ENCODE measurements at regions not wholly inside any gene's neighbourhood (a gene's known extent, or its start where the extent isn't known, plus 50 kb on each side); places are given as distances from the start of the nearest gene placed in this dataset.

GRCh38 chr3:117798687-117799386 is 1089.3 kb downstream of the TUSC7 start:
- TF ChIP-seq POLR2AphosphoS5 (IDR thresholded peaks at IDR 0.05) (no peak), CTCF (IDR thresholded peaks at IDR 0.05) (no peak), POLR2A (IDR thresholded peaks at IDR 0.05) (no peak), EP300 (IDR thresholded peaks at IDR 0.05; ENCODE audit: low read depth) (no peak)
- in situ Hi-C loops (cut with MboI; ENCODE audit: low pct_ligation_motif_present in 1 of 4, low pct_unique_long_range_greater_than_20kb in 1 of 4, low sequenced_read_pairs in 3 of 4) (no loop called here), intact Hi-C loops (cut with DNase I; ENCODE audit: low total_unique reads) (no loop called here)
- WGBS, 2 donors (ENCODE audit: low coverage in 1 of 2): 86% methylated on average over 3 to 6 of the region's 6 CpGs
- Histone ChIP-seq H3K27ac (no peak overlapping the region), H3K9me3 (no peaks in the 10 kb centered on the region), H3K4me1 (no peaks in the 10 kb centered on the region), H3K36me3 (no peaks in the 10 kb centered on the region), H3K4me3 (no peak overlapping the region), H3K27me3 (no peaks in the 10 kb centered on the region)
- no peak for DNase-seq

GRCh38 chr3:117799387-117799735 is 1089.8 kb downstream of the TUSC7 start:
- intact Hi-C loops (cut with DNase I; ENCODE audit: low total_unique reads) (no loop called here), in situ Hi-C loops (cut with MboI; ENCODE audit: low pct_ligation_motif_present in 1 of 4, low pct_unique_long_range_greater_than_20kb in 1 of 4, low sequenced_read_pairs in 3 of 4) (no loop called here)
- Histone ChIP-seq H3K9me3 (no peaks in the 10 kb centered on the region), H3K4me1 (no peaks in the 10 kb centered on the region), H3K36me3 (no peaks in the 10 kb centered on the region), H3K27ac (no peak overlapping the region), H3K27me3 (no peaks in the 10 kb centered on the region), H3K4me3 (no peak overlapping the region)
- 67% methylated on average over 2 of the region's 2 CpGs; no CpG with 5 or more reads in 1 of the 2 donors for WGBS, 2 donors (ENCODE audit: low coverage in 1 of 2)
- TF ChIP-seq CTCF (IDR thresholded peaks at IDR 0.05) (no peak), POLR2AphosphoS5 (IDR thresholded peaks at IDR 0.05) (no peak), POLR2A (IDR thresholded peaks at IDR 0.05) (no peak), EP300 (IDR thresholded peaks at IDR 0.05; ENCODE audit: low read depth) (no peak)
- no peak for DNase-seq

- H3K4me3 ChIP-seq: no peak overlapping the region
- intact Hi-C loops (cut with DNase I; ENCODE audit: low total_unique reads) (no loop called here), in situ Hi-C loops (cut with MboI; ENCODE audit: low pct_ligation_motif_present in 1 of 4, low pct_unique_long_range_greater_than_20kb in 1 of 4, low sequenced_read_pairs in 3 of 4) (no loop called here)
- no peaks in the 10 kb centered on the region for H3K4me1 ChIP-seq
- H3K27ac ChIP-seq: no peak overlapping the region
- no peak for DNase-seq
- no peaks in the 10 kb centered on the region for H3K27me3 ChIP-seq
- no peak for TF ChIP-seq POLR2A (IDR thresholded peaks at IDR 0.05)
- no peak for TF ChIP-seq EP300 (IDR thresholded peaks at IDR 0.05; ENCODE audit: low read depth)
- TF ChIP-seq CTCF (IDR thresholded peaks at IDR 0.05): no peak
- no peak for TF ChIP-seq POLR2AphosphoS5 (IDR thresholded peaks at IDR 0.05)
- no peaks in the 10 kb centered on the region for H3K36me3 ChIP-seq
- 22 to 39% methylated on average over 2 of the region's 2 CpGs for WGBS, 2 donors (ENCODE audit: low coverage in 1 of 2)
- H3K9me3 ChIP-seq: no peaks in the 10 kb centered on the region
Measured at GRCh38 chr3:117801912-117802239, 1092.3 kb downstream of the TUSC7 start.

- WGBS, 2 donors (ENCODE audit: low coverage in 1 of 2): 38 to 57% methylated on average over 1 of the region's 1 CpG
- Histone ChIP-seq H3K9me3 (no peaks in the 10 kb centered on the region), H3K4me1 (no peaks in the 10 kb centered on the region), H3K36me3 (peaks cover 0 to 1% (median 0%) of the 10 kb centered on the region in 4 donors), H3K4me3 (no peak overlapping the region), H3K27ac (no peak overlapping the region), H3K27me3 (no peaks in the 10 kb centered on the region)
- no peak for DNase-seq
- in situ Hi-C loops (cut with MboI; ENCODE audit: low pct_ligation_motif_present in 1 of 4, low pct_unique_long_range_greater_than_20kb in 1 of 4, low sequenced_read_pairs in 3 of 4): no loop called here
- TF ChIP-seq CTCF (IDR thresholded peaks at IDR 0.05) (no peak), POLR2AphosphoS5 (IDR thresholded peaks at IDR 0.05) (no peak), EP300 (IDR thresholded peaks at IDR 0.05; ENCODE audit: low read depth) (no peak), POLR2A (IDR thresholded peaks at IDR 0.05) (no peak)
- intact Hi-C loops (cut with DNase I; ENCODE audit: low total_unique reads): no loop called here
Measured at GRCh38 chr3:117809186-117810081, 1099.9 kb downstream of the TUSC7 start.

Data from transverse colon (tissue), 4 donors.